ENCODE measurements at regions not wholly inside any gene's neighbourhood (a gene's known extent, or its start where the extent isn't known, plus 50 kb on each side); places are given as distances from the start of the nearest gene placed in this dataset.

DNA sequence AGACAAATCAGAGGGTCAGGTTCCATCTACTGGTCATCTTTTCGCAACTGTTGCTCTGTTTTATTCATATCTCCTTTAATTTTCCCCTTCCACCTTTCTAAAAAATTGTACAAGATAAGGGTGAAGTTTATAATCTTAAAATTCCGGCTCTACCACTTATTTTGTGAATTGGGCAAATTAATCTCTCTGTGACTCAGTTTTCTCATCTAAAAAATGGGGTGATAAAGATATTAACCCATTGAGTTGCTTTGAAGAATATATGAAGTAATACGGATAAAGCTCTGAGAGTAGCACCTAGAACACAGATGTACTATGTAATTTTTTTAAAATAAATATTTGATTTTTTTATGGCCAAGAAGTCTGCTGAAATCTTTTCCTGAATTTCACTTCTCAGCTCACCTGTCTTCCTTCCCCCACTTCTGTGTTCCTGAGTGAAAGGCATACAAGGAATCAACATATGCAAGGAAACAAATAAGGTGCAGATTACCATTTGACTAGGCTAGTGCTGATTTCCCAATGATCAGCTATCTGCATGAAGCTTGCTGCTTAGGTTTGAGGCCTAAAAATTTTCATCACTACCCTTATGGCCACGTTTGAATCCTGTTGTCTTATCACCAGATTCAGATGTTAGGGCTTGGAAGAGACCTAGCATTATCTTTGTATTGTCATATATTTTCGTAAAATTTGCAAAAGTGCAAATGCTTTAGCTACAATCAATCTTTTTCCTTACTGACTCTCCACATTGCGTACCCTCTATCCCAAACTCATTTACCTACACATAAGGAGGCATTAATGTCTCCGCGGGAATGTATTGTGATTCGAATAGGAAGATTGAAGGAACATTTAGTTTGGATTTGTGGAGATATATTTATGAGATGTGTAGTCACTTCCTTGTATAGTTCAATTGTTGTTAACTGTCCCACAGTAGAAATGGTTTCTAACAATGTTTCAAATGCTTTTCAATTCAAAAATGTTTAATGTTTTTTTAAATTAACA, 718.3 kb upstream of the PTBP2 start:
- no peak for ATAC-seq
- Mint-ChIP-seq H3K9me3 (peaks cover 14% of the 10 kb centered on the region), H3K4me1 (ENCODE audit: low read depth in 2 of 2) (no peaks in the 10 kb centered on the region), H3K27ac (no peak overlapping the region), H3K27me3 (no peaks in the 10 kb centered on the region), H3K4me3 (no peak overlapping the region), H3K36me3 (no peaks in the 10 kb centered on the region)
- DNase-seq (ENCODE audit: low spot score), result no peak

DNA sequence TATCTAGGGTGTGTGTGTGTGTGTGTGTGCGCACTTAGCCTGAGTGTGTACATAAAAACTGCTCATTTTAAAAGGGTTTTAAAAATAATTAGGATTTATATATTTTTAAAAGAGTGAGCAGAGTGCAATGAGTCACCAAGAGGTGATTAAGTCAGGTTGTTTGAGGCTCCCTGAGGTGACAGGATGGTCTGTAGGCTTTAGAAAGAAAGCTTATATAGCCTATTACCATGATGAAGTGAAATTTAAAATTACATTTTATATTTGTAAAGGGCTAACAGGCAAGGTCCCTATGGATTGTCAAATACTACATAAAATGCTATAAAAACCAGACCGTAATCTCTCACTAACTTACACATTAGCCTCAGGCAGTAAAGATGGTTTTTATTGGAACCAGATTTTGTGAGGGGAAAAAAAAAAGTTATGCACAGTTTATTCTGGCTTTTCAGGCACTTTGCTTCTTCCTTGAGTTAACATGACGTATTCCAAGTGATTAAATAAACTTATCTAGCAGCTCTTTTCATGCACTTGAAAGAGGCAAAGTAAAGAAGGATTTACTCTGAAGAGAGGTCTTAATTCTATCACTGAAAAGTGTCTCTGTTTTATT, 711.7 kb upstream of the PTBP2 start:
- ATAC-seq, result no peak
- Mint-ChIP-seq H3K27ac (no peak overlapping the region), H3K4me1 (ENCODE audit: low read depth in 2 of 2) (no peaks in the 10 kb centered on the region), H3K9me3 (peaks cover 16% of the 10 kb centered on the region), H3K4me3 (no peak overlapping the region), H3K27me3 (no peaks in the 10 kb centered on the region), H3K36me3 (no peaks in the 10 kb centered on the region)
- DNase-seq (ENCODE audit: low spot score), result no peak

DNA sequence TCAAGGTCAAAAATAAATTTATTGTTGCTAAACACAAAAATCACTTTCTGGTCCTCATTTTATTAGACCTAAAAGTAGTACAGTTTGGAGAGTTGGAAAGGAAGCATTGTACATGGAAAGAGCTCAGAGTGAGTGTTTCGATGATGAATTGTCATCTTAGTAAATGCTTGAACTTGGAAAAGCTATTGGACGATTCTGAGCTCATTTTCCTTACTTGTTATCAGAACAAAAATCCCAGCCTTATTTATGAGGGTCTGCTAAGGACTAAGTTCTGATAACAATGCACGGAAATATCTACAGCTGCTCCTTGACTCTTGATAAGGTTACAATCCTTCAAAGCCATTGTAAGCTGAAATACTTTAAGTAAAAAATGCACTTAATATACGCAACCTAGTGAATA, 710.0 kb upstream of the PTBP2 start:
- Mint-ChIP-seq H3K36me3 (no peaks in the 10 kb centered on the region), H3K27me3 (no peaks in the 10 kb centered on the region), H3K4me1 (ENCODE audit: low read depth in 2 of 2) (no peaks in the 10 kb centered on the region), H3K27ac (no peak overlapping the region), H3K4me3 (no peak overlapping the region), H3K9me3 (peaks cover 19% of the 10 kb centered on the region)
- no peak for ATAC-seq
- no peak for DNase-seq (ENCODE audit: low spot score)

DNA sequence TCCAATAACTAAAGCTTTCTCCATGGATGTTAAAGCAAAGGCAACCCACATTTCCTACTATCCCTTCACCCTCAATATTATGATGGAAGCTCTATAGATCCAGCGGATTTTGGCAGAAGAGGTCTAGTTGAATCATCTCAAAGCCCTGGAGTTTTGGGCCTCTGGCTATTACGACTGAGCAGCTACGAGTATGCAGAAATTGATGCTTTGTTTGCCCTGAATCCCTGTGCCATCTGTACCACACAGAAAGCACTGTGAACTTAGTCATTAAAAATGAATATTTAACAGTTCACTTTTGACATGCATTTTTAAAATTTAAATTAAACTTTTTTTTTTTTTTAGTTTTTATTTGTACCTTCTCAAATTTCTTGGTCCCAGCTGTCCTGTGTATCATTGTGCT, 705.4 kb upstream of the PTBP2 start:
- H3K4me3 Mint-ChIP-seq, result no peak overlapping the region
- DNase-seq (ENCODE audit: low spot score) (no peak), ATAC-seq (no peak)
- H3K9me3 Mint-ChIP-seq, result peaks cover 16% of the 10 kb centered on the region
- no peaks in the 10 kb centered on the region for H3K36me3 Mint-ChIP-seq
- H3K4me1 Mint-ChIP-seq (ENCODE audit: low read depth in 2 of 2), result no peaks in the 10 kb centered on the region
- H3K27ac Mint-ChIP-seq, result no peak overlapping the region
- no peaks in the 10 kb centered on the region for H3K27me3 Mint-ChIP-seq

DNA sequence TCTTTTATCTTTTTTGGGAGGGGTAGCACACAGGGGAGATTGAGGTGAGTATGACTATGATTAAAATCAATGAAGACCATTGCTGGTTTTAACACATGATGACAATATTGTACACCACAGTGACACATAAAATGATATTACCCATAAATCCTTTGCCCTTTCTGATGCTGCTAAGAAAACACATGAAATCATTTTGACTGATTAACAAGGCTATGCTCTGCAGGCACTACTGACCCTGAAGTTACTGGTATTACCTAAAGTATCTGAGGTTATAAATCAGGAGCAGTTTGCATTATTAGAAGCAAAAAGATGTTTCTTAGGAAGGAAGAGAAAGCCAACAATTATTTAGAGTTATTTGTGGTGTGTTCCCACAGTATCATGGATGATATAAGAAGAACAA, 701.2 kb upstream of the PTBP2 start:
- no peaks in the 10 kb centered on the region for H3K27me3 Mint-ChIP-seq
- H3K36me3 Mint-ChIP-seq, result no peaks in the 10 kb centered on the region
- H3K27ac Mint-ChIP-seq, result no peak overlapping the region
- no peak for DNase-seq (ENCODE audit: low spot score)
- H3K4me1 Mint-ChIP-seq (ENCODE audit: low read depth in 2 of 2), result no peaks in the 10 kb centered on the region
- H3K9me3 Mint-ChIP-seq, result peaks cover 1% of the 10 kb centered on the region
- no peak for ATAC-seq
- no peak overlapping the region for H3K4me3 Mint-ChIP-seq

DNA sequence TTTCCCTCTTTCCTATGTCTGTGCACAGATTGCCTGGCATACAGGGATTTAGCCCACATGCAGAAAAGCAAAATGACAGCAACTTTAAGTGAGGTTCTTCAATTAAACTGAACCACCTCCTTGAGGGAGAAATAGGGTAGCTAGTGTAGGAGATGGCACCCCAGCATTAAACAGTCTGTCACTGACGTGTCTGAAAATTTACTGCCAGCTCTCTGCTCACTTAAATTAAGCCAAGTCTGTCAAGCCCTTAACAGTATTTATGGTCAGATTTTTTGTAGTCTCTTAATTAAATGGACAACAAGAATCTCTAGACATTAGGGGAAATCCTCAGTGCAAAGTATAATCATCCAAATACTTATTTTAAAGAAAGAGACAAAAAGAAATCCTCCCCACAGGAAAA, 696.5 kb upstream of the PTBP2 start:
- no peak for DNase-seq (ENCODE audit: low spot score)
- no peaks in the 10 kb centered on the region for H3K9me3 Mint-ChIP-seq
- H3K27me3 Mint-ChIP-seq, result no peaks in the 10 kb centered on the region
- H3K36me3 Mint-ChIP-seq, result no peaks in the 10 kb centered on the region
- no peaks in the 10 kb centered on the region for H3K4me1 Mint-ChIP-seq (ENCODE audit: low read depth in 2 of 2)
- ATAC-seq, result no peak
- H3K4me3 Mint-ChIP-seq, result no peak overlapping the region
- no peak overlapping the region for H3K27ac Mint-ChIP-seq

DNA sequence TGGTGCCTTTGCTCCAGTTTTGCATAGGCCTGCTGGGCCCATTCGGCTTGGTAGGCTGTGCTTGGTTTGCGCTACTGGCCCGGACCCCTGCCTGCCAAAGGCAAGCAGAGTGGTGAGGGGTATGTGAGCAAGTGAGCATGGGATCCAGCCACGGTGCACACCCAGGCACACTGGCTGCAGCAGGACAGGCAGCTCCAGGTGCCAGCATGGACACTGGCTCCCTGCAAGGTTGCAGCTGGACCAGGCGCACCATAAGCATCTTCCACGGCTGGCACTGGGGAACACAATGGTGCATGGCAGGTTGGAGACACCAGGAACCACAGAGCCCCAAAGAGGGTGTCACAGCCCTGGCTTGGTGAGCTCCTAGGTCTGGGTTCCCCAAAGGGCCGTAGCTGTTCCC, 693.5 kb upstream of the PTBP2 start:
- H3K27ac Mint-ChIP-seq, result no peak overlapping the region
- H3K4me1 Mint-ChIP-seq (ENCODE audit: low read depth in 2 of 2), result no peaks in the 10 kb centered on the region
- H3K36me3 Mint-ChIP-seq, result no peaks in the 10 kb centered on the region
- H3K27me3 Mint-ChIP-seq, result no peaks in the 10 kb centered on the region
- H3K9me3 Mint-ChIP-seq, result no peaks in the 10 kb centered on the region
- H3K4me3 Mint-ChIP-seq, result no peak overlapping the region
- DNase-seq (ENCODE audit: low spot score) (no peak), ATAC-seq (no peak)

DNA sequence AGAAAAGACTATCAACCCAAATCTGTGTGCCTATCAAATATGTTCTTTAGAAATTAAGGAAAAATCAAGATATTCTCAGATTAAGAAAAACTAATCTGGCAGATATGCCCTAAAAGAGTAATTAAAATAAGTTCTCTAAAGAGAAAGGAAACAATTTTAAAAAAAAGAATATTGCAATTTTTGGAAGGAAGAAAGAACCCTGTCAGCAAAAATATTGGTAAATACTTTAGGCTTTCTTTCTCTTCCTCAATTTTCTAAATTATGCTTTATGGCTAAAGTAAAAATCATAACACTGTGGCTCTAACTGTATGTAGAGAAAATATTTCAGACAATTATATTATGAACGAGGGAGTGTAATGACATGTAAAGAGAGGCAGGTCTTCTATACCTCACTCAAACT, 691.3 kb upstream of the PTBP2 start:
- Mint-ChIP-seq H3K4me1 (ENCODE audit: low read depth in 2 of 2) (no peaks in the 10 kb centered on the region), H3K27ac (no peak overlapping the region), H3K36me3 (no peaks in the 10 kb centered on the region), H3K4me3 (no peak overlapping the region), H3K9me3 (no peaks in the 10 kb centered on the region), H3K27me3 (no peaks in the 10 kb centered on the region)
- DNase-seq (ENCODE audit: low spot score) (no peak), ATAC-seq (no peak)

DNA sequence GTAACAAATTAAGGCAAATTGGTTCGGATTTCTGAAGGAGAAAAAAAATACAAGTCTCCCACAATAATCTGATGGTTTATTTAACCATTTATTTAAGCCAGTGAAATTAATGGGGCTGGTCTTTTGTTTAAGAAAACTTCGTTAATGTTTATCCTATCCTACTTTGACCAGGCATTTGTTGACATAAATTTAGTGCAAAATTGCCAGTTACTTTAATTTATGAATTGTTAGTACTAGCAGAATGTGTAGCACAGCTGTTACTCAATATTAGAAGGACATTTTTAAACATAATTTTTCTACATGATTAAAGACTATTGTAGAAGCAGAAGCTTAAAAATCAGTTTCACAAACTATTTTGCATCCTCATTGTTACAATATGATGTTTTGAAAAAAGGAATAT, 687.6 kb upstream of the PTBP2 start:
- DNase-seq (ENCODE audit: low spot score) (no peak), ATAC-seq (no peak)
- H3K27ac Mint-ChIP-seq, result no peak overlapping the region
- H3K4me3 Mint-ChIP-seq, result no peak overlapping the region
- H3K9me3 Mint-ChIP-seq, result peaks cover 8% of the 10 kb centered on the region
- no peaks in the 10 kb centered on the region for H3K4me1 Mint-ChIP-seq (ENCODE audit: low read depth in 2 of 2)
- H3K27me3 Mint-ChIP-seq, result no peaks in the 10 kb centered on the region
- no peaks in the 10 kb centered on the region for H3K36me3 Mint-ChIP-seq

DNA sequence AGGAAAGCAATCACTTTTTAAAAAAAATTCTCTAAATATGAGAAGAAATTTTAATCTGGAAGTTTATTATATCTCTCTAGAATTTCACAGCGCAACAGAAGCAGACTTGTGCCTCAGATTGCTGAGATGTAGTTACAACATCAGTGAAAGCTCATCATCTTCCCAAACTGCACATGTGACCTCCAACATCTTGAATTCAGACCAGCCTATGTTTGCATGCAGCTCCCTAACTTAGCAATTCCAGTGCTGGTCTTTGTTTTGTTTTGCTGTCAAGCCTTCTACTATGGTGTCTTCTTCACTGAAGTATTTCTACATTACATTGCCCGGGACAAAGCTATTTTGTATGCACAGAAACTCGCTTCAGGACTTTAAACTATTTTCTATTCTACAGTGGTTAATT, 684.8 kb upstream of the PTBP2 start:
- Mint-ChIP-seq H3K4me3 (no peak overlapping the region), H3K36me3 (no peaks in the 10 kb centered on the region), H3K27me3 (no peaks in the 10 kb centered on the region), H3K9me3 (peaks cover 11% of the 10 kb centered on the region), H3K27ac (no peak overlapping the region), H3K4me1 (ENCODE audit: low read depth in 2 of 2) (no peaks in the 10 kb centered on the region)
- ATAC-seq (no peak), DNase-seq (ENCODE audit: low spot score) (no peak)

DNA sequence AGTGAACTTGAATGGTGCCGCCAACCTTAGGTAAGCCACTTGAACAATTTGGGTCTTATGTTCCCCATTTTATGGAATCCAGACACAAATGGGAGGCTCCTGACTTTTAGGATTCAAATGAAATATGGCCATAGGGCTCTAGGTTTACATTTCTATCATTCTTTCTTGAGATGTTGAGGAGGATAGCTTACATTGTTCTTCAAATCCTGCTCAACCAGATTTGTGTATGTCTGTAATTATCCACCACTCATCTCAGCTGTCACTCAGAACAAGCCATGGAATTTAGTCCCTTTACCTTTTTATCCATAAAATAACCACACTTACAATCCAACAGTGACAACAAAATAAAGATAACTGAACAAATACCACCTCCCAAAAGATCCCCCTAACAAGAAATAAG, 682.9 kb upstream of the PTBP2 start:
- Mint-ChIP-seq H3K27ac (no peak overlapping the region), H3K9me3 (peaks cover 15% of the 10 kb centered on the region), H3K36me3 (no peaks in the 10 kb centered on the region), H3K4me3 (no peak overlapping the region), H3K27me3 (no peaks in the 10 kb centered on the region), H3K4me1 (ENCODE audit: low read depth in 2 of 2) (no peaks in the 10 kb centered on the region)
- DNase-seq (ENCODE audit: low spot score) (no peak), ATAC-seq (no peak)

DNA sequence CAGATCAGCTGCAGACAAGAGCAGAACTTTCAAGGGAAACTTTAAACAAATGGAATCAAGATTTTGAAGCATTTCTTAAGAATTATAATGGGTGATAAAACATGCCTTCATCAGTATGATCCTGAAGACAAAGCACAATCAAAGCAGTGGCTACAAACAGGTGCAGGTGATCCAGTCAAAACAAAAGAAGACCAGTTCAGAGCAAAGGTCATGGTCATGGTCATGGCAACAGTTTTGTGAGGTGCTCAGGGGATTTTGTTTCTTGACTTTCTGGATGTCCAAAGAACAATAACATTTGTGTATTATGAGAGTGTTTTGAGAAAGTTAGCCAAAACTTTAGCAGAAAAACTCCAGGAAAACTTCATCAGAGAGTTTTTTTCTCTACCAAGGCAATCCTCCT, 681.7 kb upstream of the PTBP2 start:
- H3K4me3 Mint-ChIP-seq, result no peak overlapping the region
- H3K9me3 Mint-ChIP-seq, result peaks cover 15% of the 10 kb centered on the region
- H3K27me3 Mint-ChIP-seq, result no peaks in the 10 kb centered on the region
- H3K4me1 Mint-ChIP-seq (ENCODE audit: low read depth in 2 of 2), result no peaks in the 10 kb centered on the region
- no peaks in the 10 kb centered on the region for H3K36me3 Mint-ChIP-seq
- ATAC-seq, result no peak
- H3K27ac Mint-ChIP-seq, result no peak overlapping the region
- DNase-seq (ENCODE audit: low spot score), result no peak

DNA sequence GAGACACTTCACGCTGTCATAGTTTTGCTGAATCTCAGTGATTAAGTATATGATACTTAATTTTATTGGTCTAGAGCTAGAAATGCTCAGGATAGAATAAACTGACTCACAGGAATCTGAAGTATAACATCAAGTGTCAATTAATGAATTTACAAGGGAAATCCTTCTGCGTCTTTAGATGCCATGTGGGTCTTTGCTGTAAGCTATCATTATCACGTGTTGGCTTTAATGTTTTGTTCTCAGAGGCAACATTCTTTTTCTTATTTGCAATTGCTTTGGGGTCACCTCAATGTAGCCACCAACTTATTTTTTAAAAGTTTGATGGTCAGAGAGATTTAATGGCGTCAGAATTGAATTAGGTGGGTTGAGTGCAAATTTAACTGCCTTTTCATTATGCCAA, 680.1 kb upstream of the PTBP2 start:
- H3K4me1 Mint-ChIP-seq (ENCODE audit: low read depth in 2 of 2), result no peaks in the 10 kb centered on the region

DNA sequence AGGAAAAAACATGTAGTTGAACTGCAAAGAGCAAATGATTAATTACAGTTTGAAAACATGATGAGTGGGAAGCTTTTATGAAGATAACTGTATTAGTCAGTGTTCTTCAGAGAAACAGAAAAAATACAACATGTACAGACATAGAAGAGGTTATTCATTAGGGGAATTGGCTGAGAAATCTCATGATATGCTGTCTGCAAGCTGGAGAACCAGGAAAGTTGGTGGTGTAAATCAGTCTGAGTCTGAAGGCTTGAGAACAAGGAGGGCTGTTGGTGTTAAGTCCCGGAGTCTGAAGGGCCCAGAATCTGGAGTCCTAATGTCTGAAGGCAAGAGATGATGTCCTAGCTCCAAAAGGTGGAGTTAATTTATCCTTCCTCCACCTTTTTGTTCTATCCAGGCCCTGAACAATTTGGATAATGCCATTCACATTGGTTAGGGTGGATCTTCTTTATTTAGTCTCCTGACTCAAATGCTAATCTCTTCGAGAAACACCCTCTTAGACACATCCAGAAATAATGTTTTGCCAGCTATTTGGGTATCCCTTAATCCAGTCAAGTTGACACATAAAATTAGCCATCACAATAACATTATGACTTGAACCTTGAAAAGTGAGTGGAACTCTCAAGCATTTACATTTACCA, 672.9 kb upstream of the PTBP2 start:
- no peak for DNase-seq (ENCODE audit: low spot score)
- no peaks in the 10 kb centered on the region for H3K36me3 Mint-ChIP-seq
- no peak overlapping the region for H3K27ac Mint-ChIP-seq
- peaks cover 15% of the 10 kb centered on the region for H3K9me3 Mint-ChIP-seq
- ATAC-seq, result no peak
- no peaks in the 10 kb centered on the region for H3K4me1 Mint-ChIP-seq (ENCODE audit: low read depth in 2 of 2)
- H3K4me3 Mint-ChIP-seq, result no peak overlapping the region
- H3K27me3 Mint-ChIP-seq, result no peaks in the 10 kb centered on the region

More for the DNA sequence above, 680.1 kb upstream of the PTBP2 start:
- no peak for DNase-seq (ENCODE audit: low spot score)
- Mint-ChIP-seq H3K27me3 (no peaks in the 10 kb centered on the region), H3K4me3 (no peak overlapping the region), H3K27ac (no peak overlapping the region), H3K9me3 (peaks cover 14% of the 10 kb centered on the region), H3K36me3 (no peaks in the 10 kb centered on the region)
- no peak for ATAC-seq
